IMR-90 (cell line): ENCODE measurements at regions not wholly inside any gene's neighbourhood (a gene's known extent, or its start where the extent isn't known, plus 50 kb on each side); places are given as distances from the start of the nearest gene placed in this dataset.

Source experiments
- ATAC-seq: fragments of 200-7000 bp; cut with Tn5 transposase; 2 replicates; pipeline ENCODE4 v1.9.1; 2020; ENCODE audit warnings: low read depth, mild to moderate bottlenecking, moderate library complexity
- BruUV-seq: library from RNA; stranded (reverse); fragments of 400-500 nt; replicated peaks from 2 replicates; lab custom pipeline; 2021; lab: Mats Ljungman, UMichigan
- CTCF ChIA-PET: fragments of 300-600 bp; formaldehyde crosslinking; extraction: SDS; loops from one replicate; lab custom pipeline; 2021; ENCODE audit warnings: antibody characterized with exemption; lab: Yijun Ruan, JAX
- POLR2A ChIA-PET: fragments of 300-600 bp; sonication (Branson Sonifier 250); formaldehyde crosslinking; loops from one replicate; lab custom pipeline; 2022; ENCODE audit warnings: antibody characterized with exemption; ENCODE audit not compliant: unreplicated experiment; lab: Charles Lee
- DNase-seq: peaks from one replicate; pipeline ENCODE4 v3.0.0; 2013
- H2AFZ ChIP-seq: replicated peaks from 2 replicates; pipeline ENCODE3; 2013; ENCODE audit warnings: low read length, mild to moderate bottlenecking; ENCODE audit not compliant: poor library complexity
- H2AK5ac ChIP-seq: 2 replicates; pipeline ENCODE4 v1.6.1; 2013; ENCODE audit warnings: low read depth, low read length, inconsistent platforms
- H2AK9ac ChIP-seq: replicated peaks from 2 replicates; pipeline ENCODE3; 2013; ENCODE audit warnings: mild to moderate bottlenecking, low read depth, low read length, moderate library complexity; ENCODE audit not compliant: poor library complexity
- H2BK120ac ChIP-seq: 2 replicates; pipeline ENCODE4 v1.6.1; 2013; ENCODE audit warnings: low read depth, low read length, inconsistent platforms
- H2BK15ac ChIP-seq: 3 replicates; pipeline ENCODE4 v1.6.1; 2013; ENCODE audit warnings: low read depth, low read length, inconsistent platforms
- H2BK20ac ChIP-seq: 2 replicates; pipeline ENCODE4 v1.6.1; 2013; ENCODE audit warnings: low read depth, mild to moderate bottlenecking, inconsistent platforms, low read length, moderate library complexity
- H2BK5ac ChIP-seq: 2 replicates; pipeline ENCODE4 v1.6.1; 2013; ENCODE audit warnings: mild to moderate bottlenecking, low read depth, low read length, inconsistent platforms; ENCODE audit not compliant: poor library complexity, severe bottlenecking
- H3K14ac ChIP-seq: replicated peaks from 2 replicates; pipeline ENCODE4 v1.6.1; 2013; ENCODE audit warnings: low read depth, low read length, inconsistent platforms
- H3K18ac ChIP-seq: 2 replicates; pipeline ENCODE4 v1.6.1; 2013; ENCODE audit warnings: low read depth, low read length, control low read depth
- H3K23ac ChIP-seq: 2 replicates; pipeline ENCODE4 v1.6.1; 2013; ENCODE audit warnings: low read depth, low read length, inconsistent platforms
- H3K27ac ChIP-seq: 2 replicates; pipeline ENCODE4 v1.5.1; 2013; ENCODE audit warnings: mild to moderate bottlenecking, control low read depth, low read length; ENCODE audit not compliant: insufficient read depth
- H3K27me3 ChIP-seq: 2 replicates; pipeline ENCODE4 v1.6.1; 2013; ENCODE audit warnings: low read length; ENCODE audit not compliant: control insufficient read depth, insufficient read depth
- H3K36me3 ChIP-seq: 2 replicates; pipeline ENCODE4 v1.6.1; 2013; ENCODE audit warnings: low read length, mixed read lengths; ENCODE audit not compliant: control insufficient read depth, insufficient read depth
- H3K4ac ChIP-seq: 2 replicates; pipeline ENCODE4 v1.6.1; 2013; ENCODE audit warnings: low read depth, low read length, inconsistent platforms
- H3K4me1 ChIP-seq: 2 replicates; pipeline ENCODE4 v1.6.1; 2013; ENCODE audit warnings: low read length, mixed read lengths; ENCODE audit not compliant: control insufficient read depth, insufficient read depth
- H3K4me2 ChIP-seq: 2 replicates; pipeline ENCODE4 v1.6.1; 2013; ENCODE audit warnings: low read depth, mild to moderate bottlenecking, control low read depth, low read length, moderate library complexity
- H3K4me3 ChIP-seq: 2 replicates; pipeline ENCODE4 v1.5.1; 2013; ENCODE audit warnings: low read depth, mild to moderate bottlenecking, control low read depth, low read length, moderate library complexity; ENCODE audit not compliant: insufficient read depth
- H3K56ac ChIP-seq: 2 replicates; pipeline ENCODE4 v1.6.1; 2013; ENCODE audit warnings: low read length, inconsistent platforms; ENCODE audit not compliant: insufficient read depth; ENCODE audit errors: extremely low read depth
- H3K79me1 ChIP-seq, 2 experiments: 2 replicates each; pipeline ENCODE4 v1.6.1; 2013; ENCODE audit warnings: low read length in 2 of 2, inconsistent platforms in 1 of 2, low read depth in 1 of 2
- H3K9ac ChIP-seq: 2 replicates; pipeline ENCODE4 v1.6.1; 2013; ENCODE audit warnings: low read depth, low read length, control low read depth
- H3K9me1 ChIP-seq: 2 replicates; pipeline ENCODE4 v1.6.1; 2013; ENCODE audit warnings: low read length, inconsistent platforms; ENCODE audit not compliant: insufficient read depth
- H3K9me3 ChIP-seq: 2 replicates; pipeline ENCODE4 v1.6.1; 2013; ENCODE audit warnings: low read length; ENCODE audit not compliant: control insufficient read depth, insufficient read depth
- H4K20me1 ChIP-seq: 2 replicates; pipeline ENCODE4 v1.6.1; 2013; ENCODE audit warnings: low read length, inconsistent platforms; ENCODE audit not compliant: insufficient read depth
- H4K5ac ChIP-seq: 2 replicates; pipeline ENCODE4 v1.6.1; 2013; ENCODE audit warnings: mild to moderate bottlenecking, low read depth, low read length, control low read depth
- H4K8ac ChIP-seq, 2 experiments: 2 replicates each; pipeline ENCODE4 v1.6.1; 2013; ENCODE audit warnings: low read depth in 2 of 2, low read length in 2 of 2, control low read depth in 1 of 2, inconsistent platforms in 1 of 2
- H4K91ac ChIP-seq: 2 replicates; pipeline ENCODE4 v1.6.1; 2013; ENCODE audit warnings: low read depth, low read length, inconsistent platforms; ENCODE audit not compliant: insufficient read depth
- BHLHE40 ChIP-seq: fragments of 150-350 bp; IDR thresholded peaks from 2 replicates; pipeline ENCODE4 v1.6.1; 2016; ENCODE audit warnings: mild to moderate bottlenecking, low read depth, low read length
- CEBPB ChIP-seq: IDR thresholded peaks from 2 replicates; pipeline ENCODE4 v1.6.1; 2012; ENCODE audit warnings: low read depth, low read length, improper control_type of control experiment
- CHD1 ChIP-seq: IDR thresholded peaks from 2 replicates; pipeline ENCODE4 v1.6.1; 2012; ENCODE audit warnings: low read depth, low read length, improper control_type of control experiment
- FOS ChIP-seq: fragments of 150-350 bp; IDR thresholded peaks from 2 replicates; pipeline ENCODE4 v1.6.1; 2016; ENCODE audit warnings: low read depth, low read length
- MAFK ChIP-seq: IDR thresholded peaks from 2 replicates; pipeline ENCODE4 v1.6.1; 2012; ENCODE audit warnings: low read depth, low read length, improper control_type of control experiment
- MAZ ChIP-seq: IDR thresholded peaks from 2 replicates; pipeline ENCODE4 v1.6.1; 2012; ENCODE audit warnings: low read depth, mild to moderate bottlenecking, low read length, improper control_type of control experiment, moderate library complexity, borderline replicate concordance
- MXI1 ChIP-seq: IDR thresholded peaks from 2 replicates; pipeline ENCODE4 v1.6.1; 2012; ENCODE audit warnings: low read depth, mild to moderate bottlenecking, low read length, moderate library complexity, borderline replicate concordance
- NFE2L2 ChIP-seq: fragments of 150-350 bp; IDR thresholded peaks from 2 replicates; pipeline ENCODE4 v1.6.1; 2016; ENCODE audit warnings: low read depth, mild to moderate bottlenecking, low read length
- POLR2A ChIP-seq: IDR thresholded peaks from 2 replicates; pipeline ENCODE4 v1.6.1; 2012; ENCODE audit warnings: mild to moderate bottlenecking, low read depth, low read length
- RAD21 ChIP-seq: IDR thresholded peaks from 2 replicates; pipeline ENCODE4 v1.6.1; 2012; ENCODE audit warnings: low read length, improper control_type of control experiment
- RCOR1 ChIP-seq: IDR thresholded peaks from 2 replicates; pipeline ENCODE4 v1.6.1; 2012; ENCODE audit warnings: mild to moderate bottlenecking, low read length, improper control_type of control experiment; ENCODE audit not compliant: insufficient replicate concordance
- RFX5 ChIP-seq: IDR thresholded peaks from 2 replicates; pipeline ENCODE4 v1.8.0; 2012; ENCODE audit warnings: low read depth, mild to moderate bottlenecking, low read length, moderate library complexity
- SMC3 ChIP-seq: fragments of 150-350 bp; IDR thresholded peaks from 2 replicates; pipeline ENCODE4 v1.6.1; 2016; ENCODE audit warnings: low read depth, mild to moderate bottlenecking, antibody characterized with exemption, low read length, moderate library complexity
- WGBS, 2 experiments: methylation state at CpG; one replicate each; pipeline versions ENCODE4 v1.1.5 to v1.1.7; 2013; ENCODE audit warnings: missing lambda C conversion rate in 2 of 2; ENCODE audit not compliant: insufficient read length in 1 of 2; ENCODE audit errors: extremely low coverage in 2 of 2; 5-methylcytosine and 5-hydroxymethylcytosine counted together
- dilution Hi-C: fragments of 300-500 bp; cut with HindIII; formaldehyde crosslinking; loops from one replicate; pipeline ENCODE4 v1.14.3; 2018; ENCODE audit warnings: low sequenced_read_pairs; ENCODE audit not compliant: unreplicated experiment
- in situ Hi-C: fragments of 300-500 bp; cut with MboI; formaldehyde crosslinking; loops from 3 replicates; pipeline ENCODE4 v1.14.3; 2019; ENCODE audit warnings: low sequenced_read_pairs, inconsistent platforms, mixed read lengths
- intact Hi-C: fragments of 100-400 bp; cut with micrococcal nuclease; formaldehyde crosslinking; loops from 2 replicates; pipeline ENCODE4 v1.10.0; 2022
- TF ChIP-seq, protein P1 (sequence below): conservative IDR thresholded peaks from 2 replicates; pipeline ENCODE4 v1.5.1; 2012; ENCODE audit warnings: mild to moderate bottlenecking, low read depth, low read length, improper control_type of control experiment
- TF ChIP-seq, protein P2 (sequence below): fragments of 150-350 bp; IDR thresholded peaks from 2 replicates; pipeline ENCODE4 v1.6.1; 2017; ENCODE audit warnings: mild to moderate bottlenecking, antibody characterized with exemption, low read length, low read depth
- TF ChIP-seq, protein P3 (sequence below): fragments of 150-350 bp; IDR thresholded peaks from 2 replicates; pipeline ENCODE4 v1.6.1; 2016; ENCODE audit warnings: low read depth, mild to moderate bottlenecking, low read length, moderate library complexity, borderline replicate concordance

GRCh38 chr4:31125061-31125460, 404.9 kb downstream of the PCDH7 start:
- ATAC-seq (no peak), DNase-seq (no peak)
- Histone ChIP-seq H3K23ac (no peak overlapping the region), H2BK120ac (no peak overlapping the region), H2BK15ac (no peak overlapping the region), H2BK5ac (no peak overlapping the region), H3K36me3 (no peaks in the 10 kb centered on the region), H4K8ac (no peak overlapping the region), H3K27me3 (no peaks in the 10 kb centered on the region), H4K5ac (no peak overlapping the region), H3K56ac (no peak overlapping the region), H3K27ac (no peak overlapping the region), H2AK9ac (no peak overlapping the region), H3K18ac (no peak overlapping the region), H2AK5ac (no peak overlapping the region), H3K4ac (no peak overlapping the region), H3K9ac (no peak overlapping the region), H3K4me2 (no peak overlapping the region), H4K91ac (no peak overlapping the region), H3K4me1 (no peaks in the 10 kb centered on the region), H3K4me3 (no peak overlapping the region), H2AFZ (no peak overlapping the region), H2BK20ac (no peak overlapping the region), H4K20me1 (no peaks in the 10 kb centered on the region), H3K79me1 (no peaks in the 10 kb centered on the region), H3K9me3 (no peaks in the 10 kb centered on the region), H3K14ac (no peak overlapping the region), H3K9me1 (no peaks in the 10 kb centered on the region; the same call in 1 of the 2 replicates)
- intact Hi-C loops (no loop called here), dilution Hi-C loops (no loop called here), in situ Hi-C loops (no loop called here)
- ChIA-PET CTCF (interaction anchor here (0.6 to 1.0 kb wide), 2 partner anchors 30 to 1887 kb away, joined by 3 read pairs; no protein-coding TSS in a partner anchor), POLR2A (no interaction called here)
- BruUV-seq: no TSS peak
- no peak for TF ChIP-seq NFE2L2
- no peak for TF ChIP-seq MAFK
- no peak for TF ChIP-seq RAD21
- TF ChIP-seq SMC3: no peak
- TF ChIP-seq RFX5: no peak
- TF ChIP-seq CEBPB: no peak
- TF ChIP-seq, protein P1, sequence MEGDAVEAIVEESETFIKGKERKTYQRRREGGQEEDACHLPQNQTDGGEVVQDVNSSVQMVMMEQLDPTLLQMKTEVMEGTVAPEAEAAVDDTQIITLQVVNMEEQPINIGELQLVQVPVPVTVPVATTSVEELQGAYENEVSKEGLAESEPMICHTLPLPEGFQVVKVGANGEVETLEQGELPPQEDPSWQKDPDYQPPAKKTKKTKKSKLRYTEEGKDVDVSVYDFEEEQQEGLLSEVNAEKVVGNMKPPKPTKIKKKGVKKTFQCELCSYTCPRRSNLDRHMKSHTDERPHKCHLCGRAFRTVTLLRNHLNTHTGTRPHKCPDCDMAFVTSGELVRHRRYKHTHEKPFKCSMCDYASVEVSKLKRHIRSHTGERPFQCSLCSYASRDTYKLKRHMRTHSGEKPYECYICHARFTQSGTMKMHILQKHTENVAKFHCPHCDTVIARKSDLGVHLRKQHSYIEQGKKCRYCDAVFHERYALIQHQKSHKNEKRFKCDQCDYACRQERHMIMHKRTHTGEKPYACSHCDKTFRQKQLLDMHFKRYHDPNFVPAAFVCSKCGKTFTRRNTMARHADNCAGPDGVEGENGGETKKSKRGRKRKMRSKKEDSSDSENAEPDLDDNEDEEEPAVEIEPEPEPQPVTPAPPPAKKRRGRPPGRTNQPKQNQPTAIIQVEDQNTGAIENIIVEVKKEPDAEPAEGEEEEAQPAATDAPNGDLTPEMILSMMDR: no peak
- TF ChIP-seq, protein P2, sequence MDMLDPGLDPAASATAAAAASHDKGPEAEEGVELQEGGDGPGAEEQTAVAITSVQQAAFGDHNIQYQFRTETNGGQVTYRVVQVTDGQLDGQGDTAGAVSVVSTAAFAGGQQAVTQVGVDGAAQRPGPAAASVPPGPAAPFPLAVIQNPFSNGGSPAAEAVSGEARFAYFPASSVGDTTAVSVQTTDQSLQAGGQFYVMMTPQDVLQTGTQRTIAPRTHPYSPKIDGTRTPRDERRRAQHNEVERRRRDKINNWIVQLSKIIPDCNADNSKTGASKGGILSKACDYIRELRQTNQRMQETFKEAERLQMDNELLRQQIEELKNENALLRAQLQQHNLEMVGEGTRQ: no peak
- TF ChIP-seq BHLHE40: no peak
- TF ChIP-seq FOS: no peak
- TF ChIP-seq, protein P3, sequence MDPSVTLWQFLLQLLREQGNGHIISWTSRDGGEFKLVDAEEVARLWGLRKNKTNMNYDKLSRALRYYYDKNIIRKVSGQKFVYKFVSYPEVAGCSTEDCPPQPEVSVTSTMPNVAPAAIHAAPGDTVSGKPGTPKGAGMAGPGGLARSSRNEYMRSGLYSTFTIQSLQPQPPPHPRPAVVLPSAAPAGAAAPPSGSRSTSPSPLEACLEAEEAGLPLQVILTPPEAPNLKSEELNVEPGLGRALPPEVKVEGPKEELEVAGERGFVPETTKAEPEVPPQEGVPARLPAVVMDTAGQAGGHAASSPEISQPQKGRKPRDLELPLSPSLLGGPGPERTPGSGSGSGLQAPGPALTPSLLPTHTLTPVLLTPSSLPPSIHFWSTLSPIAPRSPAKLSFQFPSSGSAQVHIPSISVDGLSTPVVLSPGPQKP: no peak
- no peak for TF ChIP-seq RCOR1
- no peak for TF ChIP-seq POLR2A
- TF ChIP-seq MXI1: no peak
- no peak for TF ChIP-seq MAZ
- no peak for TF ChIP-seq CHD1
- WGBS, 2 experiments: no CpG with 5 or more reads among the region's 1 CpG
